SK-N-SH (cell line): ENCODE measurements at regions not wholly inside any gene's neighbourhood (a gene's known extent, or its start where the extent isn't known, plus 50 kb on each side); places are given as distances from the start of the nearest gene placed in this dataset.
A peak's percentile ranks its signal among the peaks of the same experiment; 100 is the strongest.

ENCODE experiments used
- CTCF ChIA-PET: fragments of 300-600, 350-600 bp; formaldehyde crosslinking; extraction: SDS; loops from one replicate; lab custom pipeline; 2021; lab: Yijun Ruan, JAX
- POLR2A ChIA-PET: fragments of 350-600 bp; sonication (Branson Sonifier 250); formaldehyde crosslinking; extraction: SDS; loops from one replicate; lab custom pipeline; 2020; ENCODE audit warnings: antibody characterized with exemption, inconsistent platforms; lab: Yijun Ruan, JAX
- DNase-seq: peaks from one replicate; pipeline ENCODE4 v3.0.0; 2012
- H2AFZ ChIP-seq: fragments of 200-600 bp; sonication (generic); 2 replicates; pipeline ENCODE4 v1.8.1; 2016; ENCODE audit warnings: antibody characterized with exemption, mild to moderate bottlenecking, low read depth
- H3F3A ChIP-seq: fragments of 200-600 bp; sonication (generic); replicated peaks from 2 replicates; pipeline ENCODE3; 2016; ENCODE audit warnings: antibody characterized with exemption, mild to moderate bottlenecking; ENCODE audit not compliant: insufficient read depth
- H3K27ac ChIP-seq, 2 experiments: fragments of 200-500 bp in 1 of 2; fragments of 200-600 bp in 1 of 2; sonication (Bioruptor generic) in 1 of 2; sonication (generic), shearing (Covaris generic) in 1 of 2; 2 replicates each; pipeline versions ENCODE4 v1.5.1 to v1.6.1; 2014 to 2016; ENCODE audit warnings: low read depth in 2 of 2, inconsistent platforms in 1 of 2, low read length in 1 of 2, mild to moderate bottlenecking in 1 of 2, mixed read lengths in 1 of 2
- H3K27me3 ChIP-seq: fragments of 200-600 bp; sonication (generic), shearing (Covaris generic); 2 replicates; pipeline ENCODE4 v1.6.1; 2016; ENCODE audit warnings: mixed run types; ENCODE audit not compliant: insufficient read depth
- H3K36me3 ChIP-seq, 2 experiments: fragments of 200-500 bp in 1 of 2; fragments of 200-600 bp in 1 of 2; sonication (Bioruptor generic) in 1 of 2; sonication (generic) in 1 of 2; replicated peaks in 1 of 2; 2 replicates each; pipeline versions ENCODE3 to v1.5.1; 2014 to 2016; ENCODE audit warnings: low read length in 1 of 2, mild to moderate bottlenecking in 1 of 2; ENCODE audit not compliant: insufficient read depth in 2 of 2, control insufficient read depth in 1 of 2
- H3K4me1 ChIP-seq, 2 experiments: fragments of 200-500 bp in 1 of 2; fragments of 200-600 bp in 1 of 2; sonication (Bioruptor generic) in 1 of 2; sonication (generic), shearing (Covaris generic) in 1 of 2; 2 replicates each; pipeline versions ENCODE4 v1.5.1 to v1.6.1; 2014 to 2016; ENCODE audit warnings: low read depth in 1 of 2, low read length in 1 of 2, mixed run types in 1 of 2; ENCODE audit not compliant: insufficient read depth in 2 of 2, control insufficient read depth in 1 of 2
- H3K4me2 ChIP-seq: fragments of 200-600 bp; sonication (generic), shearing (Covaris generic); 2 replicates; pipeline ENCODE4 v1.6.1; 2017; ENCODE audit warnings: mixed run types
- H3K4me3 ChIP-seq, 2 experiments: fragments of 200-500 bp in 1 of 2; fragments of 200-600 bp in 1 of 2; sonication (Bioruptor generic) in 1 of 2; sonication (generic), shearing (Covaris generic) in 1 of 2; 2 replicates each; pipeline versions ENCODE4 v1.5.1 to v1.8.1; 2014 to 2016; ENCODE audit warnings: low read depth in 2 of 2, inconsistent platforms in 1 of 2, low read length in 1 of 2, mild to moderate bottlenecking in 1 of 2, mixed read lengths in 1 of 2, moderate library complexity in 1 of 2
- H3K79me2 ChIP-seq: fragments of 200-600 bp; sonication (generic); 2 replicates; pipeline ENCODE4 v1.8.1; 2017; ENCODE audit warnings: mild to moderate bottlenecking; ENCODE audit not compliant: insufficient read depth
- H3K9ac ChIP-seq: fragments of 200-600 bp; sonication (generic); 2 replicates; pipeline ENCODE4 v1.6.1; 2017; ENCODE audit warnings: mixed run types
- H3K9me2 ChIP-seq: fragments of 200-600 bp; sonication (generic); 2 replicates; pipeline ENCODE4 v1.6.1; 2017; ENCODE audit warnings: mixed run types
- H3K9me3 ChIP-seq: fragments of 200-600 bp; sonication (generic); 2 replicates; pipeline ENCODE4 v1.6.1; 2017; ENCODE audit warnings: mixed run types, mild to moderate bottlenecking, moderate library complexity
- H4K20me1 ChIP-seq: fragments of 200-600 bp; sonication (generic); 2 replicates; pipeline ENCODE4 v1.6.1; 2017; ENCODE audit warnings: mild to moderate bottlenecking, mixed run types; ENCODE audit not compliant: insufficient read depth
- CHD2 ChIP-seq: fragments of 150-350 bp; IDR thresholded peaks from 2 replicates; pipeline ENCODE4 v1.6.1; 2018; ENCODE audit warnings: low read length; ENCODE audit not compliant: partially characterized antibody
- ELF1 ChIP-seq: IDR thresholded peaks from 2 replicates; pipeline ENCODE4 v1.4.0; 2012
- EP300 ChIP-seq, 2 experiments: IDR thresholded peaks; 2 replicates each; pipeline versions ENCODE4 v1.4.0 to v1.6.1; 2012; ENCODE audit warnings: borderline replicate concordance in 1 of 2, low read depth in 1 of 2, low read length in 1 of 2
- EZH2phosphoT487 ChIP-seq: fragments of 200-600 bp; sonication (generic); IDR thresholded peaks from 2 replicates; pipeline ENCODE4 v1.6.1; 2017; ENCODE audit warnings: low read depth, mixed run types, mild to moderate bottlenecking, antibody characterized with exemption, moderate library complexity, borderline replicate concordance
- FOSL2 ChIP-seq: IDR thresholded peaks from 2 replicates; pipeline ENCODE4 v1.4.0; 2012; ENCODE audit warnings: low read depth, mild to moderate bottlenecking, moderate library complexity, borderline replicate concordance
- FOXJ3 ChIP-seq: sonication (generic); formaldehyde crosslinking; IDR thresholded peaks from 2 replicates; pipeline ENCODE4 v1.5.1; 2020; ENCODE audit warnings: mild to moderate bottlenecking, missing genetic modification reagents
- FOXM1 ChIP-seq: IDR thresholded peaks from 2 replicates; pipeline ENCODE4 v1.4.0; 2012; ENCODE audit warnings: low read depth, mild to moderate bottlenecking
- GABPA ChIP-seq: IDR thresholded peaks from 2 replicates; pipeline ENCODE4 v1.4.0; 2012; ENCODE audit warnings: low read depth, mild to moderate bottlenecking
- IRF3 ChIP-seq: fragments of 150-350 bp; IDR thresholded peaks from 2 replicates; pipeline ENCODE4 v1.6.1; 2016; ENCODE audit warnings: mild to moderate bottlenecking, low read depth, low read length
- JUND ChIP-seq: IDR thresholded peaks from 2 replicates; pipeline ENCODE4 v1.4.0; 2012
- MEF2A ChIP-seq: IDR thresholded peaks from 2 replicates; pipeline ENCODE4 v1.4.0; 2012; ENCODE audit warnings: low read depth, borderline replicate concordance
- MXI1 ChIP-seq: IDR thresholded peaks from 2 replicates; pipeline ENCODE4 v1.6.1; 2012; ENCODE audit warnings: mild to moderate bottlenecking, low read depth, low read length, improper control_type of control experiment
- NRF1 ChIP-seq: IDR thresholded peaks from 2 replicates; pipeline ENCODE4 v1.6.1; 2012; ENCODE audit warnings: low read depth, mild to moderate bottlenecking, low read length
- PBX3 ChIP-seq: IDR thresholded peaks from 2 replicates; pipeline ENCODE4; 2012
- POLR2AphosphoS5 ChIP-seq: IDR thresholded peaks from 2 replicates; pipeline ENCODE4 v1.6.1; 2012; ENCODE audit warnings: low read depth, low read length
- RCOR1 ChIP-seq: fragments of 150-350 bp; IDR thresholded peaks from 2 replicates; pipeline ENCODE4 v1.6.1; 2017; ENCODE audit warnings: antibody characterized with exemption, low read length
- RFX5 ChIP-seq: IDR thresholded peaks from 2 replicates; pipeline ENCODE4 v1.6.1; 2012; ENCODE audit warnings: mild to moderate bottlenecking, improper control_type of control experiment, low read length
- RXRA ChIP-seq: IDR thresholded peaks from 2 replicates; pipeline ENCODE4 v1.4.0; 2012; ENCODE audit warnings: low read depth, mild to moderate bottlenecking, borderline replicate concordance
- SMC3 ChIP-seq: IDR thresholded peaks from 2 replicates; pipeline ENCODE4 v1.6.1; 2012; ENCODE audit warnings: low read depth, low read length, improper control_type of control experiment
- TEAD4 ChIP-seq: IDR thresholded peaks from 2 replicates; pipeline ENCODE4 v1.4.0; 2012; ENCODE audit warnings: mild to moderate bottlenecking, borderline replicate concordance; ENCODE audit not compliant: insufficient read depth
- USF1 ChIP-seq: IDR thresholded peaks from 2 replicates; pipeline ENCODE4 v1.4.0; 2012; ENCODE audit warnings: low read depth, borderline replicate concordance
- YY1 ChIP-seq: IDR thresholded peaks from 2 replicates; pipeline ENCODE4 v1.4.0; 2012; ENCODE audit warnings: low read depth, mild to moderate bottlenecking
- ZBTB33 ChIP-seq: IDR thresholded peaks from 2 replicates; pipeline ENCODE4 v1.4.0; 2012; ENCODE audit warnings: low read depth, borderline replicate concordance
- WGBS: methylation state at CpG from one replicate; pipeline ENCODE4 v1.1.6; 2017; ENCODE audit warnings: low lambda C conversion rate; 5-methylcytosine and 5-hydroxymethylcytosine counted together

GRCh38 chr13:106153041-106153440 is 382.4 kb downstream of the EFNB2 start:
- POLR2A ChIA-PET: no interaction called here
- CTCF ChIA-PET: no interaction called here
- no peaks in the 10 kb centered on the region; a peak in 2 of 4 replicates for H3K4me1 ChIP-seq
- H3K9me2 ChIP-seq: no peaks in the 10 kb centered on the region
- TF ChIP-seq EP300 (IDR thresholded peaks at IDR 0.05; ENCODE audit: borderline replicate concordance in 1 of 2, low read depth in 1 of 2, low read length in 1 of 2): no peak
- TF ChIP-seq SMC3: no peak
- TF ChIP-seq ELF1: no peak
- no peak for TF ChIP-seq TEAD4
- TF ChIP-seq PBX3: no peak
- no peak for TF ChIP-seq GABPA
- no peak for TF ChIP-seq USF1
- no peak for TF ChIP-seq ZBTB33
- no peak for TF ChIP-seq POLR2AphosphoS5
- TF ChIP-seq, all 33 proteins: peak for 0
- Histone ChIP-seq H3K9me3 (no peaks in the 10 kb centered on the region), H3K27me3 (no peaks in the 10 kb centered on the region), H3K27ac (no peak overlapping the region), H4K20me1 (no peaks in the 10 kb centered on the region), H2AFZ (no peak overlapping the region), H3K36me3 (no peaks in the 10 kb centered on the region), H3K9ac (no peak overlapping the region), H3F3A (peaks cover 22% of the 10 kb centered on the region), H3K79me2 (no peaks in the 10 kb centered on the region), H3K4me2 (no peak overlapping the region), H3K4me3 (no peak overlapping the region)
- no peak for DNase-seq
- 96% methylated on average over 9 of the region's 9 CpGs for WGBS

- H2AFZ ChIP-seq: no peak overlapping the region
- peaks cover 21% of the 10 kb centered on the region for H3F3A ChIP-seq
- no peak overlapping the region for H3K4me2 ChIP-seq
- H3K27ac ChIP-seq: peak overlapping the region; percentile 2 to 77; a peak in 3 of 4 replicates
- ChIA-PET CTCF (interaction anchor here (0.9 kb wide), 1 partner anchor 198 kb away, joined by 3 read pairs; no protein-coding TSS in a partner anchor), POLR2A (no interaction called here)
- no peaks in the 10 kb centered on the region for H4K20me1 ChIP-seq
- peak overlapping the region; percentile 21; the same call in 1 of the 2 replicates for H3K9ac ChIP-seq
- no peaks in the 10 kb centered on the region for H3K9me2 ChIP-seq
- WGBS: 71% methylated on average over 3 of the region's 3 CpGs
- H3K9me3 ChIP-seq: no peaks in the 10 kb centered on the region
- no peaks in the 10 kb centered on the region for H3K79me2 ChIP-seq
- H3K4me3 ChIP-seq: no peak overlapping the region
- no peaks in the 10 kb centered on the region for H3K27me3 ChIP-seq
- H3K36me3 ChIP-seq: no peaks in the 10 kb centered on the region
- H3K4me1 ChIP-seq: no peaks in the 10 kb centered on the region; a peak in 2 of 4 replicates
- DNase-seq: no peak
- no peak for TF ChIP-seq IRF3
- no peak for TF ChIP-seq MXI1
- no peak for TF ChIP-seq FOXJ3 (CRISPR knock-in tag)
- no peak for TF ChIP-seq ELF1
- TF ChIP-seq USF1: no peak
- no peak for TF ChIP-seq RXRA
- no peak for TF ChIP-seq RCOR1
- TF ChIP-seq CHD2: no peak
- TF ChIP-seq FOSL2: no peak
- TF ChIP-seq GABPA: no peak
- TF ChIP-seq EZH2phosphoT487: no peak
- no peak for TF ChIP-seq JUND
- no peak for TF ChIP-seq YY1
- no peak for TF ChIP-seq SMC3
- no peak for TF ChIP-seq FOXM1
- TF ChIP-seq NRF1: no peak
- no peak for TF ChIP-seq RFX5
- no peak for TF ChIP-seq MEF2A
Measured at GRCh38 chr13:106152047-106152446, 383.4 kb downstream of the EFNB2 start.
